Sigmoid colon (tissue), 4 donors: ENCODE measurements at regions not wholly inside any gene's neighbourhood (a gene's known extent, or its start where the extent isn't known, plus 50 kb on each side); places are given as distances from the start of the nearest gene placed in this dataset.

ENCODE experiments used
- POLR2A ChIP-seq, 2 donors: fragments of 450-650 bp; IDR thresholded peaks; one replicate each; pipeline ENCODE4 v1.6.1; 2016; ENCODE audit warnings: antibody characterized with exemption in 2 of 2, mild to moderate bottlenecking in 2 of 2, moderate library complexity in 2 of 2
- POLR2AphosphoS5 ChIP-seq, 4 donors: sonication (generic); formaldehyde crosslinking; IDR thresholded peaks; one replicate each; pipeline ENCODE4 v1.6.1; 2017; ENCODE audit warnings: antibody characterized with exemption in 4 of 4
- TF ChIP-seq, protein P1 (sequence below), 4 experiments: fragments of 450-650 bp in 3 of 4; fragments of 200-600 bp in 1 of 4; IDR thresholded peaks; one replicate each; pipeline ENCODE4 v1.5.1; 2016 to 2019; ENCODE audit warnings: antibody characterized with exemption in 4 of 4, mild to moderate bottlenecking in 3 of 4, moderate library complexity in 2 of 4

DNA sequence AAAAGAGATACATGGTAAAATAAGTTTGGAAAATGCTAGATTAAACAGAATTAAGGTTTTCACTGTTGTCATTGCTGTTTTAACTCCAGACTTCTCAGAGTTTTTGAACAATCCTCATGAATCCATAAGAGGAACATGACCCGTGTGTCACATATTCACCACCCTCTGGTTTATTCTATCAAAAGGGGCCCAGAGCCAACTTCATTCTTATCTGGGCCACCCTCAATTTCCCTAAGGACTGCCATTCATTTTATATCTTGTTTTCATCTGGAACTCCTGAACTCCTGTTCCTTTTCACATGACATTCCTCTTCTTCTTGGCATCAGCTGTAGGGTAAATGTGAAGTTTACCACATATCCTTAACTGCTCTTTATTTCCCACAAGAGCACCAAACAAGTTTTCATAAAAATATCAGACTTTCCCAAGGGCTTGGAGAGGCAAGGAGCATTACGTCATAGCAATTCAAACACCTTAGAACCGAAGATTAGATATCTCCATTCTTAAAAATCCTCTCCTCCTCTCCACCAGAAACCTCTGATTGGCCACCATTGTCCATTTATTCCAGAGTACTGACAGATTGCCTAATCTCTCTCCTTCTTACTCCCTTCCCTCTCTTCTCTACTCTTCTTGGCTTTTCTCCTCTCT lies 225.2 kb downstream of the SEC23A start:
- TF ChIP-seq, protein P1, sequence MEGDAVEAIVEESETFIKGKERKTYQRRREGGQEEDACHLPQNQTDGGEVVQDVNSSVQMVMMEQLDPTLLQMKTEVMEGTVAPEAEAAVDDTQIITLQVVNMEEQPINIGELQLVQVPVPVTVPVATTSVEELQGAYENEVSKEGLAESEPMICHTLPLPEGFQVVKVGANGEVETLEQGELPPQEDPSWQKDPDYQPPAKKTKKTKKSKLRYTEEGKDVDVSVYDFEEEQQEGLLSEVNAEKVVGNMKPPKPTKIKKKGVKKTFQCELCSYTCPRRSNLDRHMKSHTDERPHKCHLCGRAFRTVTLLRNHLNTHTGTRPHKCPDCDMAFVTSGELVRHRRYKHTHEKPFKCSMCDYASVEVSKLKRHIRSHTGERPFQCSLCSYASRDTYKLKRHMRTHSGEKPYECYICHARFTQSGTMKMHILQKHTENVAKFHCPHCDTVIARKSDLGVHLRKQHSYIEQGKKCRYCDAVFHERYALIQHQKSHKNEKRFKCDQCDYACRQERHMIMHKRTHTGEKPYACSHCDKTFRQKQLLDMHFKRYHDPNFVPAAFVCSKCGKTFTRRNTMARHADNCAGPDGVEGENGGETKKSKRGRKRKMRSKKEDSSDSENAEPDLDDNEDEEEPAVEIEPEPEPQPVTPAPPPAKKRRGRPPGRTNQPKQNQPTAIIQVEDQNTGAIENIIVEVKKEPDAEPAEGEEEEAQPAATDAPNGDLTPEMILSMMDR (IDR thresholded peaks at IDR 0.05) = no peak
- no peak for TF ChIP-seq POLR2AphosphoS5 (IDR thresholded peaks at IDR 0.05)
- TF ChIP-seq POLR2A (IDR thresholded peaks at IDR 0.05) = no peak
